SKM-1 (cell line): ENCODE measurements at regions not wholly inside any gene's neighbourhood (a gene's known extent, or its start where the extent isn't known, plus 50 kb on each side); places are given as distances from the start of the nearest gene placed in this dataset.

Experiments used
- DNase-seq: peaks from one replicate; lab custom pipeline; 2025; ENCODE audit not compliant: unreplicated experiment; lab: John Stamatoyannopoulos, UW

DNA sequence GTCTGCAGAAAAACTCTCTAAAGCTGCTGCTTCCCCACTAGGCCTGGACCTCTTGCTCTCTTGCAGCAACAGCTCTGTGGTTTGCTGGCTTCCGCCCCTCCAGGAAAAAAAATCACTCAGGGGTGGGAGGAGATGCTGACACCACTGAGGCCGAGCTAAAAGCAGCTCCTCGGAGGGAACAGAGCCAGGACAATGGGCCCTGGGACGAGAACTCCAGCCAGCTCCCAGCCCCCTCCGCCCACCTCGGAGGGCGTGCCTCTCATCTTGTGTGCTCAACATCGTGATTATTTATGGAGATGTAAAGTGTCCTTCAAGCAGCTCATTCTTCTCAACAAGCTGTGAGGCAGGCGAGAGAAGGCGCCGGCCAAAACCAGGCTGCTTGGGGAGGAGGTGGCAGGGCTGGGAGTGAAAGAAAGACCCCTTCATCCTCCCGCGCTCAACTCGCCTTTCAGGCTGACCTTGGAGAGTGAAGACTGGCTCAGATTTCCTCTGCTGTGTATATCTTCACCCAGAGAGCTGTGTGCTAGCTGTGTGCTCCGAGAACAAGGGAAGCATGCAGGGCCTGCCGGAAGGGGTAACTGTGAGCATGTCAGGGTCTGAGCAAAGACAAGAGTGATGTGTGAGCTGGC is 53.5 kb upstream of the LRFN2 start:
- peak; percentile 25 for DNase-seq
